ENCODE measurements at regions not wholly inside any gene's neighbourhood (a gene's known extent, or its start where the extent isn't known, plus 50 kb on each side); places are given as distances from the start of the nearest gene placed in this dataset.

GRCh38 chr14:76963372-76963771 lies 65.1 kb downstream of the IRF2BPL start:
- no peak for TF ChIP-seq CTCF (conservative IDR thresholded peaks at IDR 0.05; ENCODE audit: low read depth, low read length)
- no peak for TF ChIP-seq EZH2 (IDR thresholded peaks at IDR 0.05; ENCODE audit: borderline replicate concordance, low read depth, low read length, poor library complexity, severe bottlenecking)

All from A673 (cell line).